CD14-positive monocyte (primary cell): ENCODE measurements at regions not wholly inside any gene's neighbourhood (a gene's known extent, or its start where the extent isn't known, plus 50 kb on each side); places are given as distances from the start of the nearest gene placed in this dataset.

Experiments
- DNase-seq, 3 donors: peaks; one replicate each; pipeline ENCODE4 v3.0.0-alpha.2; 2011 to 2022
- H2AFZ ChIP-seq: 2 replicates; pipeline ENCODE4 v1.6.0; 2012; ENCODE audit warnings: mild to moderate bottlenecking, low read depth, low read length, inconsistent platforms; ENCODE audit not compliant: insufficient read depth, poor library complexity, severe bottlenecking
- H3K27ac ChIP-seq, 2 donors: 1 replicate in 1 of 2; 2 replicates in 1 of 2; pipeline ENCODE4 v1.5.1; 2012 to 2013; ENCODE audit warnings: low read length in 2 of 2, control low read depth in 1 of 2, inconsistent platforms in 1 of 2, low read depth in 1 of 2, mild to moderate bottlenecking in 1 of 2
- H3K27me3 ChIP-seq, 2 donors: one replicate each; pipeline versions ENCODE4 v1.6.0 to v1.6.1; 2011 to 2013; ENCODE audit warnings: low read length in 2 of 2; ENCODE audit not compliant: control insufficient read depth in 2 of 2, insufficient read depth in 2 of 2
- H3K36me3 ChIP-seq, 2 donors: replicated peaks in 1 of 2; 1 replicate in 1 of 2; 2 replicates in 1 of 2; pipeline versions ENCODE4 v1.5.1 to v1.6.1; 2012 to 2013; ENCODE audit warnings: low read length in 2 of 2, control low read depth in 1 of 2, inconsistent platforms in 1 of 2, mild to moderate bottlenecking in 1 of 2; ENCODE audit not compliant: insufficient read depth in 2 of 2, control insufficient read depth in 1 of 2
- H3K4me1 ChIP-seq, 2 donors: 1 replicate in 1 of 2; 2 replicates in 1 of 2; pipeline versions ENCODE4 v1.5.1 to v1.6.1; 2012 to 2013; ENCODE audit warnings: low read length in 2 of 2, control low read depth in 1 of 2, inconsistent platforms in 1 of 2, mild to moderate bottlenecking in 1 of 2, moderate library complexity in 1 of 2; ENCODE audit not compliant: insufficient read depth in 2 of 2, control insufficient read depth in 1 of 2
- H3K4me2 ChIP-seq: replicated peaks from 2 replicates; pipeline ENCODE3; 2012; ENCODE audit warnings: low read length, moderate library complexity, mild to moderate bottlenecking; ENCODE audit not compliant: poor library complexity, severe bottlenecking; ENCODE audit errors: extremely low read depth
- H3K4me3 ChIP-seq, 3 experiments: fragments of 200-600 bp in 1 of 3; sonication (generic) in 1 of 3; replicated peaks in 1 of 3; 1 replicate in 2 of 3; 2 replicates in 1 of 3; pipeline ENCODE4 v1.5.1; 2011 to 2013; ENCODE audit warnings: low read length in 3 of 3, mild to moderate bottlenecking in 3 of 3, control low read depth in 2 of 3, low read depth in 2 of 3, inconsistent platforms in 1 of 3, moderate library complexity in 1 of 3
- H3K79me2 ChIP-seq: 2 replicates; pipeline ENCODE4 v1.6.0; 2012; ENCODE audit warnings: mild to moderate bottlenecking, control low read depth, inconsistent platforms, low read length, moderate library complexity; ENCODE audit not compliant: insufficient read depth
- H3K9ac ChIP-seq: 2 replicates; pipeline ENCODE4 v1.6.0; 2017; ENCODE audit warnings: low read length, mild to moderate bottlenecking; ENCODE audit not compliant: insufficient read depth, poor library complexity, severe bottlenecking
- H3K9me3 ChIP-seq, 2 donors: replicated peaks in 1 of 2; 1 replicate in 1 of 2; 2 replicates in 1 of 2; pipeline versions ENCODE4 v1.5.1 to v1.6.1; 2012 to 2013; ENCODE audit warnings: low read length in 2 of 2, control low read depth in 1 of 2; ENCODE audit not compliant: control insufficient read depth in 1 of 2, insufficient read depth in 1 of 2
- H4K20me1 ChIP-seq: 2 replicates; pipeline ENCODE4 v1.6.0; 2012; ENCODE audit warnings: mild to moderate bottlenecking, low read length, control low read depth, moderate library complexity; ENCODE audit not compliant: insufficient read depth
- H3K27ac Mint-ChIP-seq, 7 donors: one replicate each; pipeline ENCODE4 v1.8.0; 2020; ENCODE audit warnings: mild to moderate bottlenecking in 7 of 7, mixed read lengths in 7 of 7, moderate library complexity in 6 of 7, inconsistent platforms in 2 of 7
- H3K27me3 Mint-ChIP-seq, 3 donors: one replicate each; pipeline ENCODE4 v1.8.0; 2021 to 2022; ENCODE audit warnings: low read depth in 3 of 3, mild to moderate bottlenecking in 3 of 3, mixed read lengths in 3 of 3, moderate library complexity in 3 of 3, inconsistent platforms in 1 of 3
- H3K36me3 Mint-ChIP-seq, 2 donors: one replicate each; pipeline ENCODE4 v1.8.0; 2020; ENCODE audit warnings: mixed read lengths in 2 of 2, inconsistent platforms in 1 of 2, mild to moderate bottlenecking in 1 of 2
- H3K4me1 Mint-ChIP-seq: one replicate; pipeline ENCODE4 v1.8.0; 2020; ENCODE audit warnings: mild to moderate bottlenecking, mixed read lengths
- H3K4me3 Mint-ChIP-seq, 2 donors: one replicate each; pipeline ENCODE4 v1.8.0; 2020; ENCODE audit warnings: mild to moderate bottlenecking in 2 of 2, mixed read lengths in 2 of 2, moderate library complexity in 1 of 2
- H3K9me3 Mint-ChIP-seq, 7 donors: one replicate each; pipeline ENCODE4 v1.8.0; 2020 to 2022; ENCODE audit warnings: mixed read lengths in 7 of 7, mild to moderate bottlenecking in 6 of 7, moderate library complexity in 6 of 7, inconsistent platforms in 2 of 7
- CTCF ChIP-seq: fragments of 200-600 bp; IDR thresholded peaks from one replicate; pipeline ENCODE4 v1.8.0; 2022; ENCODE audit warnings: antibody characterized with exemption, mild to moderate bottlenecking
- WGBS: methylation state at CpG from one replicate; pipeline ENCODE4 v1.1.5; 2013; ENCODE audit warnings: missing lambda C conversion rate; ENCODE audit not compliant: insufficient coverage; 5-methylcytosine and 5-hydroxymethylcytosine counted together
- intact Hi-C, 2 donors: fragments of 100-400 bp; cut with micrococcal nuclease; formaldehyde crosslinking; loops; one replicate each; pipeline versions ENCODE4 v1.15.0 to v1.15.1; 2023

- H3K4me3 Mint-ChIP-seq: no peak overlapping the region
Observed at GRCh38 chr11:70527046-70527395, 128.7 kb downstream of the CTTN start.

GRCh38 chr11:70527429-70528045 is 129.2 kb downstream of the CTTN start:
- peak overlapping the region in 1 of 7 donors; percentile 70 for H3K27ac Mint-ChIP-seq
- H3K36me3 ChIP-seq: no peaks in the 10 kb centered on the region
- no peak overlapping the region for H3K4me3 Mint-ChIP-seq
- peaks cover 2 to 8% (median 4%) of the 10 kb centered on the region in 3 donors for H3K27me3 Mint-ChIP-seq
- no peak overlapping the region for H3K4me3 ChIP-seq
- no peaks in the 10 kb centered on the region for H3K4me1 ChIP-seq
- no peaks in the 10 kb centered on the region for H3K9me3 ChIP-seq
- H3K36me3 Mint-ChIP-seq: no peaks in the 10 kb centered on the region
- H3K9ac ChIP-seq: no peak overlapping the region
- peaks cover 0 to 2% (median 0%) of the 10 kb centered on the region in 7 donors for H3K9me3 Mint-ChIP-seq
- no peak overlapping the region for H3K4me2 ChIP-seq
- no peak for TF ChIP-seq CTCF
- 88% methylated on average over 9 of the region's 10 CpGs for WGBS
- no peak overlapping the region for H3K27ac ChIP-seq
- H2AFZ ChIP-seq: no peak overlapping the region
- DNase-seq: no peak
- intact Hi-C loops: no loop called here
- peaks cover 0 to 2% of the 10 kb centered on the region in 2 donors for H3K27me3 ChIP-seq
- no peaks in the 10 kb centered on the region for H4K20me1 ChIP-seq
- H3K79me2 ChIP-seq: no peaks in the 10 kb centered on the region
- no peaks in the 10 kb centered on the region for H3K4me1 Mint-ChIP-seq

More at GRCh38 chr11:70527046-70527395, 128.7 kb downstream of the CTTN start:
- Mint-ChIP-seq H3K9me3 (peaks cover 0 to 2% (median 0%) of the 10 kb centered on the region in 7 donors), H3K36me3 (no peaks in the 10 kb centered on the region), H3K4me1 (no peaks in the 10 kb centered on the region), H3K27ac (no peak overlapping the region), H3K27me3 (peaks cover 3 to 9% (median 4%) of the 10 kb centered on the region in 3 donors)
- DNase-seq: no peak
- intact Hi-C loops: no loop called here
- Histone ChIP-seq H3K27ac (no peak overlapping the region), H4K20me1 (no peaks in the 10 kb centered on the region), H3K4me2 (no peak overlapping the region), H3K9ac (no peak overlapping the region), H3K79me2 (no peaks in the 10 kb centered on the region), H3K4me3 (no peak overlapping the region), H2AFZ (no peak overlapping the region), H3K27me3 (peaks cover 0 to 2% of the 10 kb centered on the region in 2 donors), H3K36me3 (no peaks in the 10 kb centered on the region), H3K9me3 (no peaks in the 10 kb centered on the region), H3K4me1 (no peaks in the 10 kb centered on the region)
- 89% methylated on average over 4 of the region's 7 CpGs for WGBS
- no peak for TF ChIP-seq CTCF
